H1 (cell line): ENCODE measurements at regions not wholly inside any gene's neighbourhood (a gene's known extent, or its start where the extent isn't known, plus 50 kb on each side); places are given as distances from the start of the nearest gene placed in this dataset.

ENCODE experiments used
- CTCF ChIA-PET: fragments of 300-600 bp; sonication (Branson Sonifier 250); formaldehyde crosslinking; loops from one replicate; lab custom pipeline; 2021; ENCODE audit not compliant: partially characterized antibody; lab: Charles Lee
- POLR2A ChIA-PET: fragments of 300-600 bp; sonication (Branson Sonifier 250); formaldehyde crosslinking; loops from one replicate; lab custom pipeline; 2021; ENCODE audit warnings: inconsistent platforms; ENCODE audit not compliant: partially characterized antibody; lab: Charles Lee
- DNase-seq, 2 experiments: peaks; one replicate each; pipeline versions ENCODE4 v3.0.0 to v3.0.0-alpha.2; 2010 to 2022; ENCODE audit warnings: low spot score in 2 of 2, low read depth in 1 of 2, mixed read lengths in 1 of 2
- FAIRE-seq: peaks from 2 replicates; lab custom pipeline; 2011; peaks lifted over from hg19 to GRCh38; lab: Jason Lieb, UNC
- H2AFZ ChIP-seq: 2 replicates; pipeline ENCODE4 v1.8.1; 2012; ENCODE audit warnings: low read length, inconsistent platforms
- H2AK5ac ChIP-seq: 2 replicates; pipeline ENCODE4 v1.6.1; 2013; ENCODE audit warnings: low read depth, low read length
- H2BK120ac ChIP-seq: replicated peaks from 2 replicates; pipeline ENCODE3; 2013; ENCODE audit warnings: low read depth, low read length, inconsistent platforms
- H2BK12ac ChIP-seq: 2 replicates; pipeline ENCODE4 v1.6.1; 2013; ENCODE audit warnings: low read depth, low read length
- H2BK15ac ChIP-seq: 2 replicates; pipeline ENCODE4 v1.6.1; 2013; ENCODE audit warnings: low read length
- H2BK20ac ChIP-seq: 2 replicates; pipeline ENCODE4 v1.6.1; 2013; ENCODE audit warnings: low read length
- H2BK5ac ChIP-seq: 2 replicates; pipeline ENCODE4 v1.6.1; 2013; ENCODE audit warnings: low read depth, low read length
- H3K14ac ChIP-seq: 2 replicates; pipeline ENCODE4 v1.6.1; 2013; ENCODE audit warnings: inconsistent platforms; ENCODE audit not compliant: insufficient read length
- H3K18ac ChIP-seq: 2 replicates; pipeline ENCODE4 v1.6.1; 2013; ENCODE audit warnings: low read length; ENCODE audit errors: extremely low read depth
- H3K23ac ChIP-seq: 2 replicates; pipeline ENCODE4 v1.6.1; 2013; ENCODE audit warnings: inconsistent platforms; ENCODE audit not compliant: insufficient read length
- H3K23me2 ChIP-seq: 2 replicates; pipeline ENCODE4 v1.6.1; 2013; ENCODE audit warnings: low read depth, low read length
- H3K27ac ChIP-seq: 2 replicates; pipeline ENCODE4 v1.6.1; 2011; ENCODE audit warnings: low read depth, low read length, inconsistent platforms
- H3K27me3 ChIP-seq, 4 experiments: replicated peaks in 1 of 4; 1 replicate in 1 of 4; 2 replicates in 3 of 4; pipeline versions ENCODE4 v1.6.1 to v1.8.1; 2011 to 2013; ENCODE audit warnings: low read length in 3 of 4, mild to moderate bottlenecking in 3 of 4, inconsistent platforms in 2 of 4, mixed read lengths in 2 of 4, moderate library complexity in 1 of 4; ENCODE audit not compliant: control insufficient read depth in 3 of 4, insufficient read depth in 3 of 4; ENCODE audit errors: extremely low read depth in 1 of 4
- H3K36me3 ChIP-seq, 4 experiments: 2 replicates each; pipeline versions ENCODE4 v1.6.1 to v1.8.1; 2011 to 2013; ENCODE audit warnings: mild to moderate bottlenecking in 4 of 4, low read length in 3 of 4, moderate library complexity in 2 of 4, control low read depth in 1 of 4, inconsistent platforms in 1 of 4; ENCODE audit not compliant: insufficient read depth in 4 of 4, control insufficient read depth in 2 of 4
- H3K4ac ChIP-seq: replicated peaks from 2 replicates; pipeline ENCODE3; 2013; ENCODE audit warnings: low read length, low read depth, mixed read lengths, inconsistent platforms; ENCODE audit not compliant: insufficient read length
- H3K4me1 ChIP-seq, 4 experiments: replicated peaks in 1 of 4; 1 replicate in 1 of 4; 2 replicates in 3 of 4; pipeline versions ENCODE4 v1.6.1 to v1.8.1; 2011 to 2013; ENCODE audit warnings: low read length in 3 of 4, inconsistent platforms in 2 of 4, mixed read lengths in 1 of 4; ENCODE audit not compliant: insufficient read depth in 4 of 4, control insufficient read depth in 3 of 4
- H3K4me2 ChIP-seq, 2 experiments: 2 replicates each; pipeline versions ENCODE4 v1.6.1 to v1.8.1; 2011 to 2013; ENCODE audit warnings: low read depth in 2 of 2, low read length in 2 of 2, control low read depth in 1 of 2, inconsistent platforms in 1 of 2, mild to moderate bottlenecking in 1 of 2; ENCODE audit not compliant: insufficient read depth in 1 of 2
- H3K4me3 ChIP-seq, 4 experiments: fragments of 200-600, 300-600 bp in 1 of 4; sonication (generic), shearing (Covaris generic), sonication (Bioruptor Twin) in 1 of 4; 2 replicates each; pipeline versions ENCODE4 v1.5.1 to v1.8.1; 2011 to 2016; ENCODE audit warnings: low read length in 4 of 4, low read depth in 3 of 4, control low read depth in 2 of 4, inconsistent platforms in 2 of 4, mild to moderate bottlenecking in 2 of 4, mixed read lengths in 1 of 4, moderate library complexity in 1 of 4; ENCODE audit not compliant: insufficient read depth in 2 of 4; ENCODE audit errors: extremely low read depth in 1 of 4
- H3K56ac ChIP-seq: replicated peaks from 2 replicates; pipeline ENCODE3; 2013; ENCODE audit warnings: low read depth, mild to moderate bottlenecking, mixed read lengths, low read length, inconsistent platforms; ENCODE audit not compliant: insufficient read length
- H3K79me1 ChIP-seq: 2 replicates; pipeline ENCODE4 v1.6.1; 2013; ENCODE audit warnings: low read depth, low read length, control low read depth
- H3K79me2 ChIP-seq, 2 experiments: 2 replicates each; pipeline versions ENCODE4 v1.6.1 to v1.8.1; 2012 to 2013; ENCODE audit warnings: low read length in 2 of 2, mild to moderate bottlenecking in 2 of 2, inconsistent platforms in 1 of 2; ENCODE audit not compliant: insufficient read depth in 2 of 2, control insufficient read depth in 1 of 2
- H3K9ac ChIP-seq, 4 experiments: replicated peaks in 1 of 4; 1 replicate in 1 of 4; 2 replicates in 3 of 4; pipeline versions ENCODE4 v1.6.1 to v1.8.1; 2011 to 2013; ENCODE audit warnings: low read depth in 3 of 4, low read length in 3 of 4, control low read depth in 2 of 4, mild to moderate bottlenecking in 2 of 4, moderate library complexity in 2 of 4, inconsistent platforms in 1 of 4; ENCODE audit errors: extremely low read depth in 1 of 4
- H3K9me3 ChIP-seq, 2 experiments: 2 replicates each; pipeline versions ENCODE4 v1.6.1 to v1.8.1; 2012 to 2013; ENCODE audit warnings: mild to moderate bottlenecking in 2 of 2, moderate library complexity in 2 of 2, control low read depth in 1 of 2, inconsistent platforms in 1 of 2, low read depth in 1 of 2, low read length in 1 of 2, mixed read lengths in 1 of 2; ENCODE audit not compliant: insufficient read depth in 2 of 2
- H4K20me1 ChIP-seq, 2 experiments: replicated peaks in 1 of 2; 2 replicates each; pipeline versions ENCODE3 to v1.8.1; 2011 to 2013; ENCODE audit warnings: inconsistent platforms in 2 of 2, low read length in 2 of 2, mild to moderate bottlenecking in 1 of 2; ENCODE audit not compliant: insufficient read depth in 2 of 2, control insufficient read depth in 1 of 2
- H4K5ac ChIP-seq: 2 replicates; pipeline ENCODE4 v1.6.1; 2013; ENCODE audit warnings: low read length, low read depth, mixed read lengths, inconsistent platforms; ENCODE audit not compliant: insufficient read length
- H4K8ac ChIP-seq: 2 replicates; pipeline ENCODE4 v1.8.0; 2013; ENCODE audit warnings: mild to moderate bottlenecking, moderate library complexity, low read length, inconsistent platforms; ENCODE audit not compliant: insufficient read depth; ENCODE audit errors: extremely low read depth
- H4K91ac ChIP-seq: replicated peaks from 2 replicates; pipeline ENCODE3; 2013; ENCODE audit warnings: low read length, mixed read lengths, inconsistent platforms; ENCODE audit not compliant: insufficient read length
- CBX5 ChIP-seq: fragments of 300-800, 300-1000 bp; sonication (generic); IDR thresholded peaks from 2 replicates; pipeline ENCODE4 v1.7.1; 2016; ENCODE audit warnings: antibody characterized with exemption, low read length, low read depth
- CTBP2 ChIP-seq: IDR thresholded peaks from 2 replicates; pipeline ENCODE4 v1.7.0; 2011; ENCODE audit warnings: borderline replicate concordance, mild to moderate bottlenecking, moderate library complexity, mixed read lengths, low read length; ENCODE audit not compliant: insufficient read depth, insufficient read length
- JUN ChIP-seq: IDR thresholded peaks from 2 replicates; pipeline ENCODE4 v1.6.1; 2011; ENCODE audit warnings: low read depth, mild to moderate bottlenecking, improper control_type of control experiment, low read length
- TAF7 ChIP-seq: optimal IDR thresholded peaks from 2 replicates; pipeline ENCODE3; 2011; ENCODE audit warnings: low read depth, mild to moderate bottlenecking, inconsistent platforms, low read length, moderate library complexity, borderline replicate concordance
- TBP ChIP-seq: IDR thresholded peaks from 2 replicates; pipeline ENCODE4 v1.6.1; 2011; ENCODE audit warnings: low read depth, low read length, improper control_type of control experiment
- TF ChIP-seq, protein P1 (sequence below): IDR thresholded peaks from 2 replicates; pipeline ENCODE4 v1.6.1; 2011; ENCODE audit warnings: low read depth, mild to moderate bottlenecking, low read length; ENCODE audit not compliant: insufficient read depth

DNA sequence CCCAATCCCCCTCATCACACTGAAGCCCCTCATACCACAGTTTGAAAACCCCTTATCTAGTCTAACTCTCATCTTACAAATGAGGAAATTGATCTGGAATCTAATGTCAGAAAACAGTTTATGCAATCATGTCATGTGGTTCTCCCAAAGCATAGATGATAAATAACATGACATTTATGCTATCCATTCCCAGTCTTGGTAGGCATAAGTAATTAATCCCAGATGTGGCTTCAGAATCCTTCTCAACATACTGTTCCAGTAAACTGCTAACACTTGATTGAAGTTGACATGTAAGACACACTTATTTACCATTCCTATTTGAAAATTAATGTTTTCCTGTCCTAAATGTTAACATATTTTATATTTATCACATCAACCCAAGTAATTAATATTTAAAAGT is 168.7 kb downstream of the GALC start:
- Histone ChIP-seq H3K36me3 (no peaks in the 10 kb centered on the region), H3K9ac (no peak overlapping the region), H3K56ac (no peak overlapping the region), H2BK15ac (no peak overlapping the region), H2BK5ac (no peak overlapping the region), H2BK120ac (no peak overlapping the region), H4K20me1 (no peaks in the 10 kb centered on the region), H3K79me2 (no peaks in the 10 kb centered on the region), H3K4me3 (no peak overlapping the region), H4K5ac (no peak overlapping the region), H2AFZ (no peak overlapping the region), H4K8ac (no peak overlapping the region), H3K9me3 (no peaks in the 10 kb centered on the region), H3K18ac (no peak overlapping the region), H3K27ac (no peak overlapping the region), H3K14ac (no peak overlapping the region), H3K23me2 (no peaks in the 10 kb centered on the region; the same call in 1 of the 2 replicates), H3K4me1 (no peaks in the 10 kb centered on the region), H3K79me1 (no peaks in the 10 kb centered on the region), H2BK12ac (no peak overlapping the region), H3K23ac (no peak overlapping the region), H2BK20ac (no peak overlapping the region), H3K27me3 (no peaks in the 10 kb centered on the region), H2AK5ac (no peak overlapping the region), H4K91ac (no peak overlapping the region), H3K4ac (no peak overlapping the region), H3K4me2 (no peak overlapping the region)
- ChIA-PET CTCF (interaction anchor here (1.2 to 2.4 kb wide), 2 partner anchors 11 to 19 kb away, joined by 3 to 12 read pairs; no protein-coding TSS in a partner anchor), POLR2A (no interaction called here)
- TF ChIP-seq TBP (no peak), CTBP2 (no peak), TAF7 (no peak), JUN (no peak), CBX5 (no peak)
- TF ChIP-seq, protein P1, sequence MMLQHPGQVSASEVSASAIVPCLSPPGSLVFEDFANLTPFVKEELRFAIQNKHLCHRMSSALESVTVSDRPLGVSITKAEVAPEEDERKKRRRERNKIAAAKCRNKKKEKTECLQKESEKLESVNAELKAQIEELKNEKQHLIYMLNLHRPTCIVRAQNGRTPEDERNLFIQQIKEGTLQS = no peak
- no peak for DNase-seq
- FAIRE-seq = no peak
